ENCODE measurements at regions not wholly inside any gene's neighbourhood (a gene's known extent, or its start where the extent isn't known, plus 50 kb on each side); places are given as distances from the start of the nearest gene placed in this dataset.

DNA sequence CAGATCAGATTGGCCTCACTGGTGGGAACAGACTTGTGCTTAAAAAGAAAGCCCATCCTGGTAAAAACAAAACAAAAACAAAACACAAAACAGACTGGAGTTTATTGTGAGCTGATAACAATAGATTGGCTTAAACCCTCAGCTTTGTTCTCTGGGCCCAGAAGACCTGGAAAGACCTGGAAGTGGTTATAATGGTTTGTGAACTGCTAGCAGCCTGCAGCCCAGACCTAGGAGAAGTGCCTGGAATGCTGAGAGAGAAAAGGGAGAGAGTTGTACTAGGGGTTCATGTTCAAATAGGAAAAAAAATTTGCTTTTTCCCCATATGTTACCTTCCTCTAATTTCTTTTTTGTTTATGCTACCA, 396.6 kb downstream of the DMAC1 start:
- no peak for DNase-seq (ENCODE audit: low read depth in 1 of 2, low spot score in 1 of 2)

DNA sequence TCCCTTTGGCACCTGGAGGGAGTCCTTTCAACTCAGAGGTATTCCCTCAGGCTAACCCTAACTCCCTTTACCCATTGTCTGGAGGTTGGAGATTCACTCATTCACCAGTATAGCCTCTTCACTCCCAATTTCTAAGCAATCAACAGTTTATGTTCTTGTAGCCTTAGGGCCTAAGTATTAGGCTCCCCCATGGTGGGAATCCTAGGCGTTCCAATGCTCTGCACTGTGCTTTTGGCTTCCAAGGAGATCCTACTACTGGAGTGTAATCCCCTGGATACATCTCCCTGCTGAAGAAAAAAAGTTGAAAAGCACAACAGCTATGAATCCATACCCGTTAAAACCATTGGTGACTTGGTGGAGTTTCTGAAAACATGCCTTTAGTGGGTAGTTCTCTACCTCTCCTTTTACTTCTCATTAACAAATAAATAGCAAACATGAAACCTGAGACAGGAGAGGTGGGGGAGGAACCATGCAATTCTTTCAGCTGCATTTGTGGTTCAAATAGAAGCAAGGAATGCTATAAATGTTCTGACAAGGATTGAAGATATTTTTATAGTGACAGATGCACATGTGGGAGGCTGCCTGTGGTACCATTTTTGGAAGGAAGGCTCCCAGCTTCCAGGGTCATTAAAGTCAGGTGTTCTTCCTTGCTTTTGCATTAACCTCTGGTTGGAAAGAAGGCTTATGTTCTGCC, 397.1 kb downstream of the DMAC1 start:
- DNase-seq (ENCODE audit: low read depth in 1 of 2, low spot score in 1 of 2): no peak

DNA sequence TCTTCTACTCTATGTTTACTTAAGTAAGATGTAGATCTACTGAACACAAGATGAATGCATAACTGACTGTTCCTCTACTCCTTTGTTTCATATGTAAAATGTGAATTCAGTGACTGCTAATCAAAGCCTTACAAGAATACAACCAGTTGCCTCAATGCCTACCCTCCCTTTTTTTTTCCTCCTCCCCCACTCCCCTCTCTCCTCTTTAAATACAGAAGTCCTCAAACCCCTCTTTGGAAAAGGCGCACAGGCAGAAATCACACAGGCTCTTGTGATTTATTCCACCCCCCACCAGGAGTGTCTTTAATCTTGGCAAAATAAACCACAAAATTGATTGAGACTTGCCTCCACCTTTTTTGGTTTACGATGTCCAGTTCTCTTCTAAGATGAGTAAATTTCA, 398.5 kb downstream of the DMAC1 start:
- DNase-seq (ENCODE audit: low read depth in 1 of 2, low spot score in 1 of 2): no peak

- DNase-seq (ENCODE audit: low read depth in 1 of 2, low spot score in 1 of 2): no peak
Observed at GRCh38 chr9:7394002-7394774, 405.4 kb downstream of the DMAC1 start.

DNA sequence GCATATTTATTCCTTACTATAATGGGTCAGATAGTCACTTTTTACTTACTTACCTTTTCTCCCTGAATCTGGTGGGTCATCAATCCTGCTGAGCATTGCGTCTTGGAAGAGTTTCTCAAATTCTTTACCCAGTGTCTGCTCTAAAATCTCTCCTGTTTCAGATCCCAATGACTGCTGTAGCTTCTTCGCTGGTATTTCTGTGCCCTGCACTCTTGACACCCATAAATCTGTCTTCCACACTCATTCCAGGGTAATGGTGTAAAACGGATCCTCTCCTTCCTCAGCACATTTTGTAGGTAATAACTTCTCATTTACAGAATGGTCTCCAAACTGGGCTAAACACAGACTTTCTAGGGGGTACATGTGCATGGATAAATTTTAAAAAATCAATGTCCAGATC, 407.4 kb downstream of the DMAC1 start:
- no peak for DNase-seq (ENCODE audit: low read depth in 1 of 2, low spot score in 1 of 2)

DNA sequence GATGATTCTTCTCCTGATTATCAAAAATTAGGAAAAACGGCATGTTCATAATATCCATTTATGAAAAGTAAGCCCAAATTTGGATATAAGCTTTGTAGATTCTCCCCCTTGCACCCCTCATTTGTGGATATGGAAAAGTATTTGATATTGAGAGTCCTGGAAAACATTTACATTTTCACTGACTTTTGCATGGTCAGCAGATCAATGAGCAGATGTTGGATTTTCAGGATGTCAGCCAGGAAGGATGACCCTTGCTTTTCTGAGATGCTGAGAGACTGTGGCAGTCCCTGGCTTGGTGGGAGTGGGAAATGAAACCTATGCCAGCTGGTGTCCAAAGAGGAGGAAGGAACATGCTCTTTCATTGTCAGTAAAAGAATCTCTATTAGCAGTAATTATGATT, 410.8 kb downstream of the DMAC1 start:
- DNase-seq (ENCODE audit: low read depth in 1 of 2, low spot score in 1 of 2): no peak

DNA sequence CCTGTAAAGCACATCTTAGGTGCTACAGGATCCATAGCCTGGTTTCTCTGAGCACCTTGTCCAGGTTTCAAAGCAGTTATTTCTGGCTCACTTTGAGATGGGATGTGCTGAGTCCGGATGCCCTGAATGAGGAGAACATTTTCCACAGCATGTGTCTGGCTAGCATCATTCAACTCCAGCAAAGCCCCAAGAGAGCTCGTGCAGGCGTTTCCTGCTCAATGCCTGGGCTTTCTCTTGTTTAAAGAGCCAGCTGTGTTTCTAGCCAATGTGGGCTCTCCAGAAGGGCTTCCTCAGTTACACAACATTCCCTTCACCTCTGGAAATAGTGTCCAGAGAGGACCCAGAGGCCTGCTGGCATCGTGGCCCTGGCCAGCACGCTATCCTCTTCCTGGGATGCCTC, 411.7 kb downstream of the DMAC1 start:
- no peak for DNase-seq (ENCODE audit: low read depth in 1 of 2, low spot score in 1 of 2)

DNA sequence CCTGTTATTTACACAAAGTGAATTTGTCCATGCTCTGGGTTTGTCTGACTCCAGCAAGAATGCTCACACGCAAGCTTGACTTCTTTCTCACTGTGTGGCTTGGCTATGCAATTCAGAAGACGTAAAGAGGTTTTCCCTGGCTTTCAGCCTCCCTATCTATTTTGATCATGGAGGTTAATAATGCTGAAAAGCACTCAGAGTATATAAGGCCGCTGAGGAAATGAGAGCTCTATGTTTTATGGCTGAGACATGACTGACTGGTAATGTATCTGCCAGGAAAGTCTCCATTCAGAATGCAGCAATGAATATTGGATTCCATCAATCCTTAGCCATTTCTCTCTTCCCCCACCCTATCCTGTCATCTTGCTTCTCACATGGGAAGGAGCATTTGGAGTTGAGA, 417.3 kb downstream of the DMAC1 start:
- DNase-seq (ENCODE audit: low read depth in 1 of 2, low spot score in 1 of 2): no peak

DNA sequence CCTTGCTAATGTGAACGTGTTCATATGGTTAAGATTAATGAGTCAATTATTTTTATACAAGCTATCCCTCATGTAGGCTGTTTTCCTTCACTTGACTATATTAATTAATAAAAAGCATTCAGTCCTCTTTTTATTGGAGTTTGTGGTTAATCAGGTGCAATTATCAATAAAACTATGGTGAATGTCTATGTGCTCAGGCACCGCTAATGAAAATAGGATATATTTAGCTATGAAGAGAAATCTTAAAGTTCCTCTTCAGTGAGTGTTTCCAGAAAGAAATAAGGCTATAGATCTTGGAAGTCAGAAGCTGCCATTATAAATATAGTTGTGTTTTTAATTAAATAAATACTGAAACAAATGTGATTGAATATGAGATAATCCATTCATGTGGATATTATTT, 422.1 kb downstream of the DMAC1 start:
- DNase-seq (ENCODE audit: low read depth in 1 of 2, low spot score in 1 of 2): no peak

DNA sequence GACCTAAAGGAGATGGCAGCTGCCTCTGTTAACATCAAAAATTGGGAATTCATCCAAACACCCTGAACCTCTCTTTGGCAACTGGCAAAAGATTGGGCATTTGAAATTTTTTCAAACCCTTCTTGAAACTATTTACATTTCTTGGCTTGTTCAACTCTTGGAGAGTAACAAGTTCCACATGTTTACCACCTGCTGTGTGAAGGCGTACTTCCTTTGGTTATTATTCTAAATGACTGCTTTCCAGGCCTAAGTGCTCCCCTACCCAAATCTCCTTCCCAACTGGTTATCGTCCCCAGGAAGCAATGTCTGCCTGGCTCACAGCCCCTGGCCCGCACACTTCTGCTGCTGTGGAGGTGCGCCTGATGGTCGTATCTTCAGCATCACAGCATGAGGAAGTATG, 422.7 kb downstream of the DMAC1 start:
- no peak for DNase-seq (ENCODE audit: low read depth in 1 of 2, low spot score in 1 of 2)

- DNase-seq (ENCODE audit: low read depth in 1 of 2, low spot score in 1 of 2): no peak
Observed at GRCh38 chr9:7376213-7376612, 423.4 kb downstream of the DMAC1 start.

DNA sequence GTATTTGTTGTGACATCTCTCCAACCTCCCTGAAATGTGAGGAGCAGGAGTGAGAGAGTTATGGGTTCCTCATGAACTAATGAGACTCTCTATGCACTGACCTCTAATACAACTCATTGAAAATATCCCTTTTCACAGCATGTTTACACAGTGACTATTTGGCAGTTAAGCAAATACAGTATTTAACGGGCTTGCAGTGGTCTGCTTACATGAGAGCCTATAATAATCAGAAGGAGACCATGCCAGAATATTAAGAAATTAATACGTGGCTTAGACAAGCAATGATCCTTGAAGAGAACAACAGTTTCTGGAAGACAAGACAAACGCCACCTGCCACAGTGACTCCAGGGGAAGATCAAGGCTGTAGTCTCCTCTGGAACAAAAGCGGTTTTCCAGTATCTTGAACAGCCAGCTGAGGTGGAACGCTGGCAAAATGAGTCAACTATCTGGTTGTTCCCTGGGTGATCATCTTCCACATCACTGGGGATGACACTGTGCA, 424.5 kb downstream of the DMAC1 start:
- DNase-seq (ENCODE audit: low read depth in 1 of 2, low spot score in 1 of 2): no peak

- no peak for DNase-seq (ENCODE audit: low read depth in 1 of 2, low spot score in 1 of 2)
Observed at GRCh38 chr9:7370988-7371387, 428.6 kb downstream of the DMAC1 start.

GRCh38 chr9:7370381-7370780, 429.2 kb downstream of the DMAC1 start:
- DNase-seq (ENCODE audit: low read depth in 1 of 2, low spot score in 1 of 2): no peak

GRCh38 chr9:7369384-7369821, 430.2 kb downstream of the DMAC1 start:
- DNase-seq (ENCODE audit: low read depth in 1 of 2, low spot score in 1 of 2): no peak

- DNase-seq (ENCODE audit: low read depth in 1 of 2, low spot score in 1 of 2): no peak
Observed at GRCh38 chr9:7368410-7369292, 430.9 kb downstream of the DMAC1 start.

DNA sequence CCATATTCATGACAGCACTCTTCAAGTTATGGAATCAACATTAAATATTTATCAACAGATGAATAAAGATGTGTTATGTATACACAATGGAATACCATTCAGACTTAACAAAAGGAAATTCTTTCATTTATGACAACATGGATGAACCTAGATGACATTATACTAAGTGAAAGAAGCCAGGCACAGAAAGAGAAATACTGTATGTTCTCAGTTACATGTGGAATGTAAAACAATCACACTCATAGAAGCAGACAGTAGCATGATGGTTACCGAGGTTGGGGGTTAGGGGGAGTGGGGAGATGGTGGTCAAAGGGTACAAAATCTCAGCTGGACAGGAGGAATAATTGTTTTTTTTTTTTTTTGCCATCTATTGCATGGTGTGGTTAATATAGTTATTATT, 431.9 kb downstream of the DMAC1 start:
- DNase-seq (ENCODE audit: low read depth in 1 of 2, low spot score in 1 of 2): no peak

- DNase-seq (ENCODE audit: low read depth in 1 of 2, low spot score in 1 of 2): no peak
Observed at GRCh38 chr9:7366121-7366520, 433.5 kb downstream of the DMAC1 start.

GRCh38 chr9:7363777-7364477, 435.7 kb downstream of the DMAC1 start:
- no peak for DNase-seq (ENCODE audit: low read depth in 1 of 2, low spot score in 1 of 2)

GRCh38 chr9:7360513-7360912, 439.1 kb downstream of the DMAC1 start:
- DNase-seq (ENCODE audit: low read depth in 1 of 2, low spot score in 1 of 2): no peak

GRCh38 chr9:7358876-7359275, 440.7 kb downstream of the DMAC1 start:
- no peak for DNase-seq (ENCODE audit: low read depth in 1 of 2, low spot score in 1 of 2)

All from stimulated activated CD4-positive, alpha-beta T cell treated with anti-CD3 and anti-CD28 coated beads, Interleukin-15, amount 100 ng/mL, for 1 hour (primary cell).